ENCODE measurements at regions not wholly inside any gene's neighbourhood (a gene's known extent, or its start where the extent isn't known, plus 50 kb on each side); places are given as distances from the start of the nearest gene placed in this dataset.

- TF ChIP-seq, protein P1, sequence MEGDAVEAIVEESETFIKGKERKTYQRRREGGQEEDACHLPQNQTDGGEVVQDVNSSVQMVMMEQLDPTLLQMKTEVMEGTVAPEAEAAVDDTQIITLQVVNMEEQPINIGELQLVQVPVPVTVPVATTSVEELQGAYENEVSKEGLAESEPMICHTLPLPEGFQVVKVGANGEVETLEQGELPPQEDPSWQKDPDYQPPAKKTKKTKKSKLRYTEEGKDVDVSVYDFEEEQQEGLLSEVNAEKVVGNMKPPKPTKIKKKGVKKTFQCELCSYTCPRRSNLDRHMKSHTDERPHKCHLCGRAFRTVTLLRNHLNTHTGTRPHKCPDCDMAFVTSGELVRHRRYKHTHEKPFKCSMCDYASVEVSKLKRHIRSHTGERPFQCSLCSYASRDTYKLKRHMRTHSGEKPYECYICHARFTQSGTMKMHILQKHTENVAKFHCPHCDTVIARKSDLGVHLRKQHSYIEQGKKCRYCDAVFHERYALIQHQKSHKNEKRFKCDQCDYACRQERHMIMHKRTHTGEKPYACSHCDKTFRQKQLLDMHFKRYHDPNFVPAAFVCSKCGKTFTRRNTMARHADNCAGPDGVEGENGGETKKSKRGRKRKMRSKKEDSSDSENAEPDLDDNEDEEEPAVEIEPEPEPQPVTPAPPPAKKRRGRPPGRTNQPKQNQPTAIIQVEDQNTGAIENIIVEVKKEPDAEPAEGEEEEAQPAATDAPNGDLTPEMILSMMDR (IDR thresholded peaks at IDR 0.05) = no peak
- no peak for TF ChIP-seq POLR2A (IDR thresholded peaks at IDR 0.05)
Observed at GRCh38 chr18:11261486-11261885, 112.1 kb upstream of the PIEZO2 start.

Measured in right lobe of liver (tissue), 4 donors.